ENCODE measurements at regions not wholly inside any gene's neighbourhood (a gene's known extent, or its start where the extent isn't known, plus 50 kb on each side); places are given as distances from the start of the nearest gene placed in this dataset.

GRCh38 chr19:31601855-31602254 is 252.6 kb upstream of the TSHZ3 start:
- no peak for TF ChIP-seq CTCF (IDR thresholded peaks at IDR 0.05)
- TF ChIP-seq POLR2A (IDR thresholded peaks at IDR 0.05), result no peak
